ENCODE measurements at regions not wholly inside any gene's neighbourhood (a gene's known extent, or its start where the extent isn't known, plus 50 kb on each side); places are given as distances from the start of the nearest gene placed in this dataset.

DNA sequence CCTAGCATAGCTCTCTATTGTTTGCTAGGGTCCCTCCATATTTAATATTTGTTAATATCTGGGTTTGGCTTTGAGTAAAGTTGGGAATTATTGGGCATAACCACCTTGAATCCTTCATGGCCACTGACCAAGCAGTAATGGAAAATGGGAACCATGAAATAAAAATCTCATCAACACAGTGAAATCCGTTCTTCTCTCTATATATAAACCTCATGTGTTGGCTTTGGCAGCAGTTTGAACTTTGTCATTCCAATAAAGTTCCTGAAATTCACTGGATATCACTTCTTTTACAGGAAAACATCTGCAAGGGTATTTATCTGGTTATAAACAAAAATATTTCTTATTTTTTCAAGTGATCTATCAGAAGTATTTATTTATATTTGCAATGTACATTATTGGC lies 93.0 kb upstream of the MPDZ start:
- TF ChIP-seq EZH2phosphoT487 (IDR thresholded peaks at IDR 0.05; ENCODE audit: low read depth): no peak
- TF ChIP-seq, protein P1, sequence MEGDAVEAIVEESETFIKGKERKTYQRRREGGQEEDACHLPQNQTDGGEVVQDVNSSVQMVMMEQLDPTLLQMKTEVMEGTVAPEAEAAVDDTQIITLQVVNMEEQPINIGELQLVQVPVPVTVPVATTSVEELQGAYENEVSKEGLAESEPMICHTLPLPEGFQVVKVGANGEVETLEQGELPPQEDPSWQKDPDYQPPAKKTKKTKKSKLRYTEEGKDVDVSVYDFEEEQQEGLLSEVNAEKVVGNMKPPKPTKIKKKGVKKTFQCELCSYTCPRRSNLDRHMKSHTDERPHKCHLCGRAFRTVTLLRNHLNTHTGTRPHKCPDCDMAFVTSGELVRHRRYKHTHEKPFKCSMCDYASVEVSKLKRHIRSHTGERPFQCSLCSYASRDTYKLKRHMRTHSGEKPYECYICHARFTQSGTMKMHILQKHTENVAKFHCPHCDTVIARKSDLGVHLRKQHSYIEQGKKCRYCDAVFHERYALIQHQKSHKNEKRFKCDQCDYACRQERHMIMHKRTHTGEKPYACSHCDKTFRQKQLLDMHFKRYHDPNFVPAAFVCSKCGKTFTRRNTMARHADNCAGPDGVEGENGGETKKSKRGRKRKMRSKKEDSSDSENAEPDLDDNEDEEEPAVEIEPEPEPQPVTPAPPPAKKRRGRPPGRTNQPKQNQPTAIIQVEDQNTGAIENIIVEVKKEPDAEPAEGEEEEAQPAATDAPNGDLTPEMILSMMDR (IDR thresholded peaks at IDR 0.05; ENCODE audit: low read depth, low read length): no peak
- no peaks in the 10 kb centered on the region for H3K9me3 ChIP-seq (ENCODE audit: insufficient read depth, low read length)
- no peaks in the 10 kb centered on the region for H3K27me3 ChIP-seq (ENCODE audit: low read depth, low read length)
- H2AFZ ChIP-seq (ENCODE audit: low read depth, low read length): no peak overlapping the region
- H3K4me1 ChIP-seq (ENCODE audit: low read length): no peaks in the 10 kb centered on the region
- no peak overlapping the region for H3K4me2 ChIP-seq (ENCODE audit: low read length)
- no peaks in the 10 kb centered on the region for H4K20me1 ChIP-seq (ENCODE audit: insufficient read depth, low read length)
- no peak overlapping the region for H3K27ac ChIP-seq (ENCODE audit: low read length)
- no peak overlapping the region for H3K9ac ChIP-seq (ENCODE audit: low read length)
- no peaks in the 10 kb centered on the region for H3K79me2 ChIP-seq (ENCODE audit: low read length)
- no peaks in the 10 kb centered on the region for H3K36me3 ChIP-seq (replicated peaks; ENCODE audit: low read depth, low read length)
- H3K4me3 ChIP-seq (ENCODE audit: low read length): no peak overlapping the region

DNA sequence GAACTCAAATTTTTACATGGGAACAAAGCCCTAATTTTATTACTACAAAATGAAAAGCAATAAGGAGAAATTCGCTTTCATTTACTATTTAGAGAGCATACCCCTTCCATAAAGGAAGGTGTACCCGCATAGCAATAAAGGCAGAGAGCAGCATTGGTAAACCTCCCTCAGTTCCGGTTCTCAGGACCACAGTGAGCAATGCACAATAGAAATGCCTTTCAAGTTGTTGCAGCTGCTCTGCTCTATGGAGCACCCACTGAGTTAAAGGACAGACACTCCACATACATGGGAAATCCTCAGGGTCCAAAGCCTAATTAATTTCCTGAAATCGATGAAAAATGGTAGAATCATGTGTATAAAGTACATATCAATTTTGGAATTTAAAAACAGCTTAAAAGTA lies 89.9 kb upstream of the MPDZ start:
- no peaks in the 10 kb centered on the region for H3K27me3 ChIP-seq (ENCODE audit: low read depth, low read length)
- TF ChIP-seq EZH2phosphoT487 (IDR thresholded peaks at IDR 0.05; ENCODE audit: low read depth): no peak
- TF ChIP-seq, protein P1 (IDR thresholded peaks at IDR 0.05; ENCODE audit: low read depth, low read length): no peak
- no peaks in the 10 kb centered on the region for H4K20me1 ChIP-seq (ENCODE audit: insufficient read depth, low read length)
- no peak overlapping the region for H3K9ac ChIP-seq (ENCODE audit: low read length)
- H3K4me2 ChIP-seq (ENCODE audit: low read length): no peak overlapping the region
- no peaks in the 10 kb centered on the region for H3K36me3 ChIP-seq (replicated peaks; ENCODE audit: low read depth, low read length)
- no peaks in the 10 kb centered on the region for H3K79me2 ChIP-seq (ENCODE audit: low read length)
- no peak overlapping the region for H3K27ac ChIP-seq (ENCODE audit: low read length)
- no peaks in the 10 kb centered on the region for H3K4me1 ChIP-seq (ENCODE audit: low read length)
- H3K4me3 ChIP-seq (ENCODE audit: low read length): no peak overlapping the region
- H2AFZ ChIP-seq (ENCODE audit: low read depth, low read length): no peak overlapping the region
- no peaks in the 10 kb centered on the region for H3K9me3 ChIP-seq (ENCODE audit: insufficient read depth, low read length)

- H3K79me2 ChIP-seq (ENCODE audit: low read length): no peaks in the 10 kb centered on the region
- H4K20me1 ChIP-seq (ENCODE audit: insufficient read depth, low read length): no peaks in the 10 kb centered on the region
- H3K27ac ChIP-seq (ENCODE audit: low read length): no peak overlapping the region
- no peaks in the 10 kb centered on the region for H3K9me3 ChIP-seq (ENCODE audit: insufficient read depth, low read length)
- H3K4me2 ChIP-seq (ENCODE audit: low read length): no peak overlapping the region
- H3K27me3 ChIP-seq (ENCODE audit: low read depth, low read length): no peaks in the 10 kb centered on the region
- TF ChIP-seq, protein P1 (IDR thresholded peaks at IDR 0.05; ENCODE audit: low read depth, low read length): no peak
- no peak for TF ChIP-seq EZH2phosphoT487 (IDR thresholded peaks at IDR 0.05; ENCODE audit: low read depth)
- H2AFZ ChIP-seq (ENCODE audit: low read depth, low read length): no peak overlapping the region
- no peaks in the 10 kb centered on the region for H3K36me3 ChIP-seq (replicated peaks; ENCODE audit: low read depth, low read length)
- H3K4me1 ChIP-seq (ENCODE audit: low read length): no peaks in the 10 kb centered on the region
- no peak overlapping the region for H3K9ac ChIP-seq (ENCODE audit: low read length)
- no peak overlapping the region for H3K4me3 ChIP-seq (ENCODE audit: low read length)
Measured at GRCh38 chr9:13367784-13368183, 88.3 kb upstream of the MPDZ start.

DNA sequence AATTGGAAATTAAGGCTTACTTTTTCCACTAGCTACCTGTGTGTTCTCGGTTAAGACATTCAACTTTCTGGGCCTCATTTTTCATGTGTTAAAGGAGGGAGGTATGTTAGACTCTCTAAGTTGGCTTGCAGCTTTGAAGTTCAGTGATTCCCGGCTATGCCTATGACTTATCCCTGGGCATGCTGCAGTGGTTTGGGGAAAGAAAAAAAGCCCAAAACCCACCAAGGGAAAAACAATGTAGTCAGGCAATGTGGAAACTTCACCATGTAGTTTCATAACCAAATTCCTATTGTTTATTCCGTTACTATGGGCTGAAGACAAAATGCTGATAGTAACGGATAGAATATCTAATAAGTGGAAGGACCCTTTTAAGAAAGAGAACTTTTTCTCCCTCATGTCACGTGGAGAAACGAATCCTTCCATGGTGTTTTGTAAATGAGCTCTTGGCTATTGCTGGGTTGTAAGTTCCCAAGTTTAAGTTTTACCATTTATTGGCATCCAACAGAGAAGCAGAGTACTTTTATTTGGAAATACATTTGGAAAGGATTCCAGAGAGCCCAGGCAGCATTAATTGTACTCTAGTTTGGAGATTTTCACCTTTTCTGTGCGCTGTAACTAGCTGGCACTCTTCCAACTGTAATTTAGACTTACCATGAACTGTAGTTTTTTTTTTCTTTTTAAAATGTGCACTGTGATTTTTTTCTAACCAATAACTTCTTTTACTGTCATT lies 84.9 kb upstream of the MPDZ start:
- Histone ChIP-seq H3K79me2 (ENCODE audit: low read length) (no peaks in the 10 kb centered on the region), H3K4me2 (ENCODE audit: low read length) (no peak overlapping the region), H3K36me3 (replicated peaks; ENCODE audit: low read depth, low read length) (no peaks in the 10 kb centered on the region), H3K27me3 (ENCODE audit: low read depth, low read length) (no peaks in the 10 kb centered on the region), H3K27ac (ENCODE audit: low read length) (no peak overlapping the region), H2AFZ (ENCODE audit: low read depth, low read length) (no peak overlapping the region), H3K9ac (ENCODE audit: low read length) (no peak overlapping the region), H3K9me3 (ENCODE audit: insufficient read depth, low read length) (no peaks in the 10 kb centered on the region), H4K20me1 (ENCODE audit: insufficient read depth, low read length) (no peaks in the 10 kb centered on the region), H3K4me1 (ENCODE audit: low read length) (no peaks in the 10 kb centered on the region), H3K4me3 (ENCODE audit: low read length) (no peak overlapping the region)
- TF ChIP-seq EZH2phosphoT487 (IDR thresholded peaks at IDR 0.05; ENCODE audit: low read depth): no peak
- TF ChIP-seq, protein P1 (IDR thresholded peaks at IDR 0.05; ENCODE audit: low read depth, low read length): no peak

All from OCI-LY3 (cell line).